ENCODE measurements at regions not wholly inside any gene's neighbourhood (a gene's known extent, or its start where the extent isn't known, plus 50 kb on each side); places are given as distances from the start of the nearest gene placed in this dataset.
"Not testable (repeated sequence)": the region's sequence is repeated elsewhere in the genome, so short reads cannot be mapped to it uniquely, and the experiment has no call there.

- in situ Hi-C loops (cut with HindIII; ENCODE audit: low pct_unique_long_range_greater_than_20kb, low sequenced_read_pairs), result no loop called here
- DNase-seq (ENCODE audit: low read depth, low spot score), result no peak
These were observed 183.9 kb downstream of the MYRFL start for GRCh38 chr12:70008944-70009343.

- no peak for DNase-seq (ENCODE audit: low read depth, low spot score)
- in situ Hi-C loops (cut with HindIII; ENCODE audit: low pct_unique_long_range_greater_than_20kb, low sequenced_read_pairs), result no loop called here
These were observed 186.3 kb downstream of the MYRFL start for GRCh38 chr12:70011353-70011752.

- in situ Hi-C loops (cut with HindIII; ENCODE audit: low pct_unique_long_range_greater_than_20kb, low sequenced_read_pairs); DNase-seq (ENCODE audit: low read depth, low spot score): not testable (repeated sequence)
These were observed 188.0 kb downstream of the MYRFL start for GRCh38 chr12:70013016-70013415.

- DNase-seq (ENCODE audit: low read depth, low spot score), result no peak
- in situ Hi-C loops (cut with HindIII; ENCODE audit: low pct_unique_long_range_greater_than_20kb, low sequenced_read_pairs), result no loop called here
These were observed 203.5 kb downstream of the MYRFL start for GRCh38 chr12:70028515-70028914.

GRCh38 chr12:70028918-70029317 is 203.9 kb downstream of the MYRFL start:
- in situ Hi-C loops (cut with HindIII; ENCODE audit: low pct_unique_long_range_greater_than_20kb, low sequenced_read_pairs), result no loop called here
- DNase-seq (ENCODE audit: low read depth, low spot score), result no peak

GRCh38 chr12:70031046-70031445 is 206.0 kb downstream of the MYRFL start:
- no peak for DNase-seq (ENCODE audit: low read depth, low spot score)
- in situ Hi-C loops (cut with HindIII; ENCODE audit: low pct_unique_long_range_greater_than_20kb, low sequenced_read_pairs), result no loop called here

GRCh38 chr12:70032076-70032475 is 207.0 kb downstream of the MYRFL start:
- in situ Hi-C loops (cut with HindIII; ENCODE audit: low pct_unique_long_range_greater_than_20kb, low sequenced_read_pairs), result no loop called here
- no peak for DNase-seq (ENCODE audit: low read depth, low spot score)

- in situ Hi-C loops (cut with HindIII; ENCODE audit: low pct_unique_long_range_greater_than_20kb, low sequenced_read_pairs), result no loop called here
- no peak for DNase-seq (ENCODE audit: low read depth, low spot score)
These were observed 208.3 kb downstream of the MYRFL start for GRCh38 chr12:70033310-70033709.

- DNase-seq (ENCODE audit: low read depth, low spot score), result no peak
- in situ Hi-C loops (cut with HindIII; ENCODE audit: low pct_unique_long_range_greater_than_20kb, low sequenced_read_pairs), result no loop called here
These were observed 203.1 kb upstream of the CNOT2 start for GRCh38 chr12:70040141-70040540.

GRCh38 chr12:70042675-70043074 is 200.6 kb upstream of the CNOT2 start:
- no peak for DNase-seq (ENCODE audit: low read depth, low spot score)

GRCh38 chr12:70043490-70044138 is 199.6 kb upstream of the CNOT2 start:
- no peak for DNase-seq (ENCODE audit: low read depth, low spot score)

More at GRCh38 chr12:70042675-70043074, 200.6 kb upstream of the CNOT2 start:
- in situ Hi-C loops (cut with HindIII; ENCODE audit: low pct_unique_long_range_greater_than_20kb, low sequenced_read_pairs), result no loop called here

GRCh38 chr12:70044167-70044566 is 199.1 kb upstream of the CNOT2 start:
- DNase-seq (ENCODE audit: low read depth, low spot score), result no peak
- in situ Hi-C loops (cut with HindIII; ENCODE audit: low pct_unique_long_range_greater_than_20kb, low sequenced_read_pairs), result no loop called here

More at GRCh38 chr12:70043490-70044138, 199.6 kb upstream of the CNOT2 start:
- in situ Hi-C loops (cut with HindIII; ENCODE audit: low pct_unique_long_range_greater_than_20kb, low sequenced_read_pairs), result no loop called here

- DNase-seq (ENCODE audit: low read depth, low spot score), result no peak
- in situ Hi-C loops (cut with HindIII; ENCODE audit: low pct_unique_long_range_greater_than_20kb, low sequenced_read_pairs), result no loop called here
These were observed 198.2 kb upstream of the CNOT2 start for GRCh38 chr12:70045036-70045435.

- DNase-seq (ENCODE audit: low read depth, low spot score), result no peak
- in situ Hi-C loops (cut with HindIII; ENCODE audit: low pct_unique_long_range_greater_than_20kb, low sequenced_read_pairs), result no loop called here
These were observed 197.7 kb upstream of the CNOT2 start for GRCh38 chr12:70045514-70045913.

GRCh38 chr12:70048521-70049250 is 194.5 kb upstream of the CNOT2 start:
- in situ Hi-C loops (cut with HindIII; ENCODE audit: low pct_unique_long_range_greater_than_20kb, low sequenced_read_pairs), result no loop called here
- DNase-seq (ENCODE audit: low read depth, low spot score), result no peak

- no peak for DNase-seq (ENCODE audit: low read depth, low spot score)
- in situ Hi-C loops (cut with HindIII; ENCODE audit: low pct_unique_long_range_greater_than_20kb, low sequenced_read_pairs), result no loop called here
These were observed 193.5 kb upstream of the CNOT2 start for GRCh38 chr12:70049596-70050360.

- in situ Hi-C loops (cut with HindIII; ENCODE audit: low pct_unique_long_range_greater_than_20kb, low sequenced_read_pairs), result no loop called here
- DNase-seq (ENCODE audit: low read depth, low spot score), result no peak
These were observed 190.8 kb upstream of the CNOT2 start for GRCh38 chr12:70052476-70052875.

GRCh38 chr12:70052931-70053497 is 190.2 kb upstream of the CNOT2 start:
- DNase-seq (ENCODE audit: low read depth, low spot score), result peak; percentile 15
- in situ Hi-C loops (cut with HindIII; ENCODE audit: low pct_unique_long_range_greater_than_20kb, low sequenced_read_pairs), result no loop called here

Measured in SK-MEL-5 (cell line).